HL-60 (cell line): ENCODE measurements at regions not wholly inside any gene's neighbourhood (a gene's known extent, or its start where the extent isn't known, plus 50 kb on each side); places are given as distances from the start of the nearest gene placed in this dataset.

Experiments used
- DNase-seq, 2 experiments: peaks; one replicate each; pipeline ENCODE4 v3.0.0-alpha.2; 2010 to 2020; ENCODE audit warnings: low read depth in 1 of 2, low spot score in 1 of 2
- H3K27ac ChIP-seq: fragments of 250-450 bp; sonication (Bioruptor Pico); replicated peaks from 2 replicates; pipeline ENCODE4 v1.5.1; 2020; ENCODE audit warnings: mild to moderate bottlenecking, moderate library complexity
- H3K27me3 ChIP-seq: fragments of 250-450 bp; sonication (Bioruptor Pico); 2 replicates; pipeline ENCODE4 v1.5.1; 2021; ENCODE audit warnings: mild to moderate bottlenecking, moderate library complexity; ENCODE audit not compliant: insufficient read depth, poor library complexity, severe bottlenecking
- H3K4me3 ChIP-seq: replicated peaks from 2 replicates; pipeline ENCODE4 v1.5.1; 2011; ENCODE audit warnings: mild to moderate bottlenecking, control low read depth, low read length; ENCODE audit not compliant: insufficient read depth
- GABPA ChIP-seq: IDR thresholded peaks from 2 replicates; pipeline ENCODE4 v1.6.1; 2012; ENCODE audit warnings: low read depth
- POLR2AphosphoS5 ChIP-seq: IDR thresholded peaks from 2 replicates; pipeline ENCODE4 v1.6.1; 2012; ENCODE audit warnings: low read depth
- SPI1 ChIP-seq: IDR thresholded peaks from 2 replicates; pipeline ENCODE4 v1.6.1; 2012; ENCODE audit warnings: low read depth, mild to moderate bottlenecking, borderline replicate concordance
- TF ChIP-seq, protein P1 (sequence below): IDR thresholded peaks from one replicate; pipeline ENCODE4 v1.5.1; 2011; ENCODE audit warnings: low read length, control low read depth, inconsistent platforms; ENCODE audit not compliant: insufficient read depth
- TF ChIP-seq, protein P2 (sequence below): IDR thresholded peaks from 2 replicates; pipeline ENCODE4 v1.6.1; 2012; ENCODE audit warnings: low read depth; ENCODE audit not compliant: insufficient replicate concordance

DNA sequence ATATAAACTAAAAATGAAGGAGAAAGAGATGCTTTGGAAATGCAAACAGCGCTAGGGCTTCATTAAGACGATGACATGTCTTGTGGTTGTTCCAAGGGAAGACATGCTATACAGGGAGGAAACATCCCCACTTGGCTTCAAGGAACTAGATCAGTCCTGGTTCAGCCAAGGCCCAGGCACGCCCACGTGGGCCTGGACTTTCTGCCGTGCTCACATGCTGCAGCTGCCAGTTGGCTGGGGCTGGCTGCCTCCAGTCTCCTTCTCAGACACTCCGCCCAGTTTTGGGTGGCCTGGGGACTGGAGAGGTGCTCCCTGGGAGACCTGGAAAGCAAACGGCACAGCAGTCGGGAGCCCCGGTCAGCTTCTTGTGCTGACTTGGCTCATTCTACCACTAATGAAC is 109.6 kb downstream of the GLI2 start:
- no peaks in the 10 kb centered on the region for H3K27me3 ChIP-seq
- TF ChIP-seq GABPA: no peak
- TF ChIP-seq POLR2AphosphoS5: no peak
- TF ChIP-seq, protein P1, sequence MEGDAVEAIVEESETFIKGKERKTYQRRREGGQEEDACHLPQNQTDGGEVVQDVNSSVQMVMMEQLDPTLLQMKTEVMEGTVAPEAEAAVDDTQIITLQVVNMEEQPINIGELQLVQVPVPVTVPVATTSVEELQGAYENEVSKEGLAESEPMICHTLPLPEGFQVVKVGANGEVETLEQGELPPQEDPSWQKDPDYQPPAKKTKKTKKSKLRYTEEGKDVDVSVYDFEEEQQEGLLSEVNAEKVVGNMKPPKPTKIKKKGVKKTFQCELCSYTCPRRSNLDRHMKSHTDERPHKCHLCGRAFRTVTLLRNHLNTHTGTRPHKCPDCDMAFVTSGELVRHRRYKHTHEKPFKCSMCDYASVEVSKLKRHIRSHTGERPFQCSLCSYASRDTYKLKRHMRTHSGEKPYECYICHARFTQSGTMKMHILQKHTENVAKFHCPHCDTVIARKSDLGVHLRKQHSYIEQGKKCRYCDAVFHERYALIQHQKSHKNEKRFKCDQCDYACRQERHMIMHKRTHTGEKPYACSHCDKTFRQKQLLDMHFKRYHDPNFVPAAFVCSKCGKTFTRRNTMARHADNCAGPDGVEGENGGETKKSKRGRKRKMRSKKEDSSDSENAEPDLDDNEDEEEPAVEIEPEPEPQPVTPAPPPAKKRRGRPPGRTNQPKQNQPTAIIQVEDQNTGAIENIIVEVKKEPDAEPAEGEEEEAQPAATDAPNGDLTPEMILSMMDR: no peak
- no peak for TF ChIP-seq SPI1
- TF ChIP-seq, protein P2, sequence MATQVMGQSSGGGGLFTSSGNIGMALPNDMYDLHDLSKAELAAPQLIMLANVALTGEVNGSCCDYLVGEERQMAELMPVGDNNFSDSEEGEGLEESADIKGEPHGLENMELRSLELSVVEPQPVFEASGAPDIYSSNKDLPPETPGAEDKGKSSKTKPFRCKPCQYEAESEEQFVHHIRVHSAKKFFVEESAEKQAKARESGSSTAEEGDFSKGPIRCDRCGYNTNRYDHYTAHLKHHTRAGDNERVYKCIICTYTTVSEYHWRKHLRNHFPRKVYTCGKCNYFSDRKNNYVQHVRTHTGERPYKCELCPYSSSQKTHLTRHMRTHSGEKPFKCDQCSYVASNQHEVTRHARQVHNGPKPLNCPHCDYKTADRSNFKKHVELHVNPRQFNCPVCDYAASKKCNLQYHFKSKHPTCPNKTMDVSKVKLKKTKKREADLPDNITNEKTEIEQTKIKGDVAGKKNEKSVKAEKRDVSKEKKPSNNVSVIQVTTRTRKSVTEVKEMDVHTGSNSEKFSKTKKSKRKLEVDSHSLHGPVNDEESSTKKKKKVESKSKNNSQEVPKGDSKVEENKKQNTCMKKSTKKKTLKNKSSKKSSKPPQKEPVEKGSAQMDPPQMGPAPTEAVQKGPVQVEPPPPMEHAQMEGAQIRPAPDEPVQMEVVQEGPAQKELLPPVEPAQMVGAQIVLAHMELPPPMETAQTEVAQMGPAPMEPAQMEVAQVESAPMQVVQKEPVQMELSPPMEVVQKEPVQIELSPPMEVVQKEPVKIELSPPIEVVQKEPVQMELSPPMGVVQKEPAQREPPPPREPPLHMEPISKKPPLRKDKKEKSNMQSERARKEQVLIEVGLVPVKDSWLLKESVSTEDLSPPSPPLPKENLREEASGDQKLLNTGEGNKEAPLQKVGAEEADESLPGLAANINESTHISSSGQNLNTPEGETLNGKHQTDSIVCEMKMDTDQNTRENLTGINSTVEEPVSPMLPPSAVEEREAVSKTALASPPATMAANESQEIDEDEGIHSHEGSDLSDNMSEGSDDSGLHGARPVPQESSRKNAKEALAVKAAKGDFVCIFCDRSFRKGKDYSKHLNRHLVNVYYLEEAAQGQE: no peak

DNA sequence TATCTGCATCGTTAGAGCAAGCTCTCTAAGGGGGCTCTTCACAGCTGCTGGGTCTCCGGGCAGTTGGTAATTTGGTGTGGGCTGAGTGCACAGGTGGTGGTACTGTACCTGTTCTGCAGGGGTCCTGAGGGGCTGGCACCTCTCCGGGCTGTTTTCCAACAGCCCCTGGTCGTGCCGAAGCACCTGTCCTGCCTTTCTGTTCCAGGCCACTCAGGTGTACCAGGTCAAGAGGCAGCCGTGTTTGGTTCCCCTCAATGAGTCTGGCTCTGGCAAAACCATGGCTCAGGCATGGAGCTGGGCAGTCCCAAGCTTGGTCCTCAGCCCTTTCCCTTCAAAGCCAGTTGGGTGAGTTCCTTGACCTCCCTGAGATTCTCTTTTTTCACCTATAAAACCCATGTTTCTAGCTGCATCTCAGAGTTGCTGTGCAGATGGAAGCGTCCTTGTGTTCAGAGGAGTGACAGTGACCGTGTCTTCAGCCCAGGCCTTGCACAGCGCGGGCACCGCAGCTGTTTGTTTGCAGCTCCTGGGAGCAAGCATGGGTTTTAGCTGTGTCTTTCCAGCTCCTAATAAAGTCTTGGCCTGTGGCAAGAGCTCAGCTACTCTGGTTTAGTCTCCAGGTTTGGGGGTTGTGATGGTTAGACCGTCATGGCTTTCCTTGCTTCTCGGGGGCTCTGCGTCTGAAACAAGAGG is 110.9 kb downstream of the GLI2 start:
- no peak overlapping the region for H3K27ac ChIP-seq
- no peak overlapping the region for H3K4me3 ChIP-seq
- TF ChIP-seq, protein P1: no peak
- TF ChIP-seq, protein P2: no peak
- TF ChIP-seq SPI1 (no peak), POLR2AphosphoS5 (no peak), GABPA (no peak)
- DNase-seq: no peak
- H3K27me3 ChIP-seq: no peaks in the 10 kb centered on the region

More for the DNA sequence above, 109.6 kb downstream of the GLI2 start:
- Histone ChIP-seq H3K4me3 (no peak overlapping the region), H3K27ac (no peak overlapping the region)
- no peak for DNase-seq

DNA sequence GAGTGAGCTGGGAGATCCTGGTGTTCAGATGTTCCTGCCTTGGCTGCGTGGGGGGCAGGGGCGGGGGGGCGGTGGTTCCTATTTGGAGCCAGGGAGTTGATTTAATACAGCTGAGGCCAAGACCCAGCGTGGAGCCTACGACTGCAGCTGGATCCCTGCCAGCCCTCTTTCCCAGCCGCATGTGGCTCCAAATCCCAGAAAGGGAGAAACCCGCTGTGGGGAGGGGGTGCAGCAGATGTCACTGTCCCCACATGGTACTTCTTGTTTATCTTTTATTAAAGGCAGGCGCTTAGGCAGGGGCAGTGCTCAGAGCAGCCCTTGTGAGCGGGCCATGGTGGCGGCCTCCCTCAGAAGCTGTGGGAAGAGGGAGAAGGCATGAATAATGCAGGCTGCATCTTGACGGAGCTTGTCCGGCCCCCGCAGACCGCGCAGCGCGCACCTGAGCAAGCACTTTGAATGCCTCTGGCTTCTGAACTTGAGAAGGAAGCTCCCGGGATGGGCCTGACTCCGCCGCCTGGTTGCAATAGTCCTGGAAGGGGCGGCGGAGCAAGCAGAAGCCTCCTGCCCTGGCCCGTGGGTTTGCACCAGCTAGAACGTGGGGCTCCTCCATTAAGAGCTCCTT is 112.1 kb downstream of the GLI2 start:
- H3K4me3 ChIP-seq: no peak overlapping the region
- DNase-seq: no peak
- H3K27me3 ChIP-seq: no peaks in the 10 kb centered on the region
- H3K27ac ChIP-seq: no peak overlapping the region
- TF ChIP-seq, protein P2: no peak
- TF ChIP-seq SPI1: no peak
- no peak for TF ChIP-seq GABPA
- TF ChIP-seq POLR2AphosphoS5: no peak
- TF ChIP-seq, protein P1: no peak
